ENCODE measurements at regions not wholly inside any gene's neighbourhood (a gene's known extent, or its start where the extent isn't known, plus 50 kb on each side); places are given as distances from the start of the nearest gene placed in this dataset.

GRCh38 chr19:13600802-13601201 is 94.5 kb upstream of the CACNA1A start:
- no peak for DNase-seq

- DNase-seq: no peak
These were observed 93.8 kb upstream of the CACNA1A start for GRCh38 chr19:13600091-13600490.

GRCh38 chr19:13599681-13600080 is 93.4 kb upstream of the CACNA1A start:
- DNase-seq: no peak

GRCh38 chr19:13598098-13598497 is 91.8 kb upstream of the CACNA1A start:
- no peak for DNase-seq

GRCh38 chr19:13597640-13598039 is 91.4 kb upstream of the CACNA1A start:
- peak; percentile 58 for DNase-seq

GRCh38 chr19:13588957-13589833 is 82.9 kb upstream of the CACNA1A start:
- DNase-seq: peak; percentile 82

- no peak for DNase-seq
These were observed 79.2 kb upstream of the CACNA1A start for GRCh38 chr19:13585512-13585911.

GRCh38 chr19:13583753-13584152 is 77.5 kb upstream of the CACNA1A start:
- DNase-seq: no peak

- DNase-seq: no peak
These were observed 76.8 kb upstream of the CACNA1A start for GRCh38 chr19:13583114-13583513.

- DNase-seq: no peak
These were observed 75.3 kb upstream of the CACNA1A start for GRCh38 chr19:13581576-13581975.

GRCh38 chr19:13579388-13580060 is 73.2 kb upstream of the CACNA1A start:
- no peak for DNase-seq

- DNase-seq: no peak
These were observed 70.4 kb upstream of the CACNA1A start for GRCh38 chr19:13576726-13577125.

- no peak for DNase-seq
These were observed 68.7 kb upstream of the CACNA1A start for GRCh38 chr19:13574933-13575332.

GRCh38 chr19:13573056-13573667 is 66.9 kb upstream of the CACNA1A start:
- DNase-seq: no peak

GRCh38 chr19:13561461-13561860 is 55.2 kb upstream of the CACNA1A start:
- no peak for DNase-seq

- DNase-seq: no peak
These were observed 51.6 kb upstream of the CACNA1A start for GRCh38 chr19:13557756-13558398.

- no peak for DNase-seq
These were observed 50.3 kb upstream of the CACNA1A start for GRCh38 chr19:13556552-13556951.

All from stimulated activated CD4-positive, alpha-beta T cell treated with anti-CD3 and anti-CD28 coated beads, Interleukin-1b, Interleukin-23, amount 100 ng/mL, for 48 hours (primary cell).